IMR-90 (cell line): ENCODE measurements at regions not wholly inside any gene's neighbourhood (a gene's known extent, or its start where the extent isn't known, plus 50 kb on each side); places are given as distances from the start of the nearest gene placed in this dataset.

Experiments used
- ATAC-seq: fragments of 200-7000 bp; cut with Tn5 transposase; 2 replicates; pipeline ENCODE4 v1.9.1; 2020; ENCODE audit warnings: low read depth, mild to moderate bottlenecking, moderate library complexity
- BruUV-seq: library from RNA; stranded (reverse); fragments of 400-500 nt; replicated peaks from 2 replicates; lab custom pipeline; 2021; lab: Mats Ljungman, UMichigan
- CTCF ChIA-PET: fragments of 300-600 bp; formaldehyde crosslinking; extraction: SDS; loops from one replicate; lab custom pipeline; 2021; ENCODE audit warnings: antibody characterized with exemption; lab: Yijun Ruan, JAX
- POLR2A ChIA-PET: fragments of 300-600 bp; sonication (Branson Sonifier 250); formaldehyde crosslinking; loops from one replicate; lab custom pipeline; 2022; ENCODE audit warnings: antibody characterized with exemption; ENCODE audit not compliant: unreplicated experiment; lab: Charles Lee
- DNase-seq: peaks from one replicate; pipeline ENCODE4 v3.0.0; 2013
- H2AFZ ChIP-seq: replicated peaks from 2 replicates; pipeline ENCODE3; 2013; ENCODE audit warnings: low read length, mild to moderate bottlenecking; ENCODE audit not compliant: poor library complexity
- H2AK5ac ChIP-seq: 2 replicates; pipeline ENCODE4 v1.6.1; 2013; ENCODE audit warnings: low read depth, low read length, inconsistent platforms
- H2AK9ac ChIP-seq: replicated peaks from 2 replicates; pipeline ENCODE3; 2013; ENCODE audit warnings: mild to moderate bottlenecking, low read depth, low read length, moderate library complexity; ENCODE audit not compliant: poor library complexity
- H2BK120ac ChIP-seq: 2 replicates; pipeline ENCODE4 v1.6.1; 2013; ENCODE audit warnings: low read depth, low read length, inconsistent platforms
- H2BK15ac ChIP-seq: 3 replicates; pipeline ENCODE4 v1.6.1; 2013; ENCODE audit warnings: low read depth, low read length, inconsistent platforms
- H2BK20ac ChIP-seq: 2 replicates; pipeline ENCODE4 v1.6.1; 2013; ENCODE audit warnings: low read depth, mild to moderate bottlenecking, inconsistent platforms, low read length, moderate library complexity
- H2BK5ac ChIP-seq: 2 replicates; pipeline ENCODE4 v1.6.1; 2013; ENCODE audit warnings: mild to moderate bottlenecking, low read depth, low read length, inconsistent platforms; ENCODE audit not compliant: poor library complexity, severe bottlenecking
- H3K14ac ChIP-seq: replicated peaks from 2 replicates; pipeline ENCODE4 v1.6.1; 2013; ENCODE audit warnings: low read depth, low read length, inconsistent platforms
- H3K18ac ChIP-seq: 2 replicates; pipeline ENCODE4 v1.6.1; 2013; ENCODE audit warnings: low read depth, low read length, control low read depth
- H3K23ac ChIP-seq: 2 replicates; pipeline ENCODE4 v1.6.1; 2013; ENCODE audit warnings: low read depth, low read length, inconsistent platforms
- H3K27ac ChIP-seq: 2 replicates; pipeline ENCODE4 v1.5.1; 2013; ENCODE audit warnings: mild to moderate bottlenecking, control low read depth, low read length; ENCODE audit not compliant: insufficient read depth
- H3K27me3 ChIP-seq: 2 replicates; pipeline ENCODE4 v1.6.1; 2013; ENCODE audit warnings: low read length; ENCODE audit not compliant: control insufficient read depth, insufficient read depth
- H3K36me3 ChIP-seq: 2 replicates; pipeline ENCODE4 v1.6.1; 2013; ENCODE audit warnings: low read length, mixed read lengths; ENCODE audit not compliant: control insufficient read depth, insufficient read depth
- H3K4ac ChIP-seq: 2 replicates; pipeline ENCODE4 v1.6.1; 2013; ENCODE audit warnings: low read depth, low read length, inconsistent platforms
- H3K4me1 ChIP-seq: 2 replicates; pipeline ENCODE4 v1.6.1; 2013; ENCODE audit warnings: low read length, mixed read lengths; ENCODE audit not compliant: control insufficient read depth, insufficient read depth
- H3K4me2 ChIP-seq: 2 replicates; pipeline ENCODE4 v1.6.1; 2013; ENCODE audit warnings: low read depth, mild to moderate bottlenecking, control low read depth, low read length, moderate library complexity
- H3K4me3 ChIP-seq: 2 replicates; pipeline ENCODE4 v1.5.1; 2013; ENCODE audit warnings: low read depth, mild to moderate bottlenecking, control low read depth, low read length, moderate library complexity; ENCODE audit not compliant: insufficient read depth
- H3K56ac ChIP-seq: 2 replicates; pipeline ENCODE4 v1.6.1; 2013; ENCODE audit warnings: low read length, inconsistent platforms; ENCODE audit not compliant: insufficient read depth; ENCODE audit errors: extremely low read depth
- H3K79me1 ChIP-seq, 2 experiments: 2 replicates each; pipeline ENCODE4 v1.6.1; 2013; ENCODE audit warnings: low read length in 2 of 2, inconsistent platforms in 1 of 2, low read depth in 1 of 2
- H3K9ac ChIP-seq: 2 replicates; pipeline ENCODE4 v1.6.1; 2013; ENCODE audit warnings: low read depth, low read length, control low read depth
- H3K9me1 ChIP-seq: 2 replicates; pipeline ENCODE4 v1.6.1; 2013; ENCODE audit warnings: low read length, inconsistent platforms; ENCODE audit not compliant: insufficient read depth
- H3K9me3 ChIP-seq: 2 replicates; pipeline ENCODE4 v1.6.1; 2013; ENCODE audit warnings: low read length; ENCODE audit not compliant: control insufficient read depth, insufficient read depth
- H4K20me1 ChIP-seq: 2 replicates; pipeline ENCODE4 v1.6.1; 2013; ENCODE audit warnings: low read length, inconsistent platforms; ENCODE audit not compliant: insufficient read depth
- H4K5ac ChIP-seq: 2 replicates; pipeline ENCODE4 v1.6.1; 2013; ENCODE audit warnings: mild to moderate bottlenecking, low read depth, low read length, control low read depth
- H4K8ac ChIP-seq, 2 experiments: 2 replicates each; pipeline ENCODE4 v1.6.1; 2013; ENCODE audit warnings: low read depth in 2 of 2, low read length in 2 of 2, control low read depth in 1 of 2, inconsistent platforms in 1 of 2
- H4K91ac ChIP-seq: 2 replicates; pipeline ENCODE4 v1.6.1; 2013; ENCODE audit warnings: low read depth, low read length, inconsistent platforms; ENCODE audit not compliant: insufficient read depth
- BHLHE40 ChIP-seq: fragments of 150-350 bp; IDR thresholded peaks from 2 replicates; pipeline ENCODE4 v1.6.1; 2016; ENCODE audit warnings: mild to moderate bottlenecking, low read depth, low read length
- CHD1 ChIP-seq: IDR thresholded peaks from 2 replicates; pipeline ENCODE4 v1.6.1; 2012; ENCODE audit warnings: low read depth, low read length, improper control_type of control experiment
- FOS ChIP-seq: fragments of 150-350 bp; IDR thresholded peaks from 2 replicates; pipeline ENCODE4 v1.6.1; 2016; ENCODE audit warnings: low read depth, low read length
- MAFK ChIP-seq: IDR thresholded peaks from 2 replicates; pipeline ENCODE4 v1.6.1; 2012; ENCODE audit warnings: low read depth, low read length, improper control_type of control experiment
- NFE2L2 ChIP-seq: fragments of 150-350 bp; IDR thresholded peaks from 2 replicates; pipeline ENCODE4 v1.6.1; 2016; ENCODE audit warnings: low read depth, mild to moderate bottlenecking, low read length
- RAD21 ChIP-seq: IDR thresholded peaks from 2 replicates; pipeline ENCODE4 v1.6.1; 2012; ENCODE audit warnings: low read length, improper control_type of control experiment
- SMC3 ChIP-seq: fragments of 150-350 bp; IDR thresholded peaks from 2 replicates; pipeline ENCODE4 v1.6.1; 2016; ENCODE audit warnings: low read depth, mild to moderate bottlenecking, antibody characterized with exemption, low read length, moderate library complexity
- WGBS, 2 experiments: methylation state at CpG; one replicate each; pipeline versions ENCODE4 v1.1.5 to v1.1.7; 2013; ENCODE audit warnings: missing lambda C conversion rate in 2 of 2; ENCODE audit not compliant: insufficient read length in 1 of 2; ENCODE audit errors: extremely low coverage in 2 of 2; 5-methylcytosine and 5-hydroxymethylcytosine counted together
- dilution Hi-C: fragments of 300-500 bp; cut with HindIII; formaldehyde crosslinking; loops from one replicate; pipeline ENCODE4 v1.14.3; 2018; ENCODE audit warnings: low sequenced_read_pairs; ENCODE audit not compliant: unreplicated experiment
- in situ Hi-C: fragments of 300-500 bp; cut with MboI; formaldehyde crosslinking; loops from 3 replicates; pipeline ENCODE4 v1.14.3; 2019; ENCODE audit warnings: low sequenced_read_pairs, inconsistent platforms, mixed read lengths
- intact Hi-C: fragments of 100-400 bp; cut with micrococcal nuclease; formaldehyde crosslinking; loops from 2 replicates; pipeline ENCODE4 v1.10.0; 2022
- TF ChIP-seq, protein P1 (sequence below): conservative IDR thresholded peaks from 2 replicates; pipeline ENCODE4 v1.5.1; 2012; ENCODE audit warnings: mild to moderate bottlenecking, low read depth, low read length, improper control_type of control experiment

DNA sequence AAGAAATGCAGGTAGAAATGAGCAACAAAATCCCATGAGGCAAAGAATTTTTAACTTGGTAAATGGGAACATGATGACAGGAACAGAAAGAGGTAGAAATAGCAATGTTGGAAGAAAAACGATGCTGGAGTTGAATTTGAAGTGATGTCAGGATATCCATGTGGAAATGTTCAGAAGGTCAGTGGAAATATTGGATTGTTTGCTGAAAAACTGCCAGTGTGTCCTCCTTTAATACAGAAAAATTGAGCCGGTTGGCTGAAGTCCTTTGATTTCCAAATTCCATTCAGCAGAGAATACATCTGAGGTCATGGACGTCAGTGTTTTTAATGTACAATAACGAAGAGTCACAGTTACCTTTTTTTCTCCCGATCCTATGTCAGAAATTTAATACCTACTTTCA lies 110.0 kb upstream of the DMAC1 start:
- H2BK120ac ChIP-seq = no peak overlapping the region
- no peak overlapping the region for H2AK5ac ChIP-seq
- no peak overlapping the region for H3K27ac ChIP-seq
- no peak for TF ChIP-seq RAD21
- no peak for TF ChIP-seq CHD1
- TF ChIP-seq, protein P1, sequence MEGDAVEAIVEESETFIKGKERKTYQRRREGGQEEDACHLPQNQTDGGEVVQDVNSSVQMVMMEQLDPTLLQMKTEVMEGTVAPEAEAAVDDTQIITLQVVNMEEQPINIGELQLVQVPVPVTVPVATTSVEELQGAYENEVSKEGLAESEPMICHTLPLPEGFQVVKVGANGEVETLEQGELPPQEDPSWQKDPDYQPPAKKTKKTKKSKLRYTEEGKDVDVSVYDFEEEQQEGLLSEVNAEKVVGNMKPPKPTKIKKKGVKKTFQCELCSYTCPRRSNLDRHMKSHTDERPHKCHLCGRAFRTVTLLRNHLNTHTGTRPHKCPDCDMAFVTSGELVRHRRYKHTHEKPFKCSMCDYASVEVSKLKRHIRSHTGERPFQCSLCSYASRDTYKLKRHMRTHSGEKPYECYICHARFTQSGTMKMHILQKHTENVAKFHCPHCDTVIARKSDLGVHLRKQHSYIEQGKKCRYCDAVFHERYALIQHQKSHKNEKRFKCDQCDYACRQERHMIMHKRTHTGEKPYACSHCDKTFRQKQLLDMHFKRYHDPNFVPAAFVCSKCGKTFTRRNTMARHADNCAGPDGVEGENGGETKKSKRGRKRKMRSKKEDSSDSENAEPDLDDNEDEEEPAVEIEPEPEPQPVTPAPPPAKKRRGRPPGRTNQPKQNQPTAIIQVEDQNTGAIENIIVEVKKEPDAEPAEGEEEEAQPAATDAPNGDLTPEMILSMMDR = no peak
- no peak for TF ChIP-seq SMC3
- no peak for TF ChIP-seq MAFK
- TF ChIP-seq NFE2L2 = no peak
- no peak for TF ChIP-seq BHLHE40
- TF ChIP-seq FOS = no peak
- H4K8ac ChIP-seq = no peak overlapping the region
- in situ Hi-C loops = no loop called here
- no peak overlapping the region for H3K18ac ChIP-seq
- peaks cover under 1% of the 10 kb centered on the region; the same call in 1 of the 2 replicates for H3K9me3 ChIP-seq
- no peaks in the 10 kb centered on the region for H3K27me3 ChIP-seq
- H3K14ac ChIP-seq = no peak overlapping the region
- H2BK15ac ChIP-seq = no peak overlapping the region
- H3K4me1 ChIP-seq = no peaks in the 10 kb centered on the region
- no peaks in the 10 kb centered on the region for H3K9me1 ChIP-seq
- H3K4ac ChIP-seq = no peak overlapping the region
- H4K20me1 ChIP-seq = no peaks in the 10 kb centered on the region
- no peaks in the 10 kb centered on the region for H3K36me3 ChIP-seq
- no peak overlapping the region for H2AFZ ChIP-seq
- H3K4me3 ChIP-seq = no peak overlapping the region
- CTCF ChIA-PET = no interaction called here
- POLR2A ChIA-PET = no interaction called here
- DNase-seq (no peak), ATAC-seq (no peak)
- no peak overlapping the region for H2BK20ac ChIP-seq
- no peak overlapping the region for H3K4me2 ChIP-seq
- intact Hi-C loops = no loop called here
- no peak overlapping the region for H3K56ac ChIP-seq
- H4K91ac ChIP-seq = no peak overlapping the region
- dilution Hi-C loops = no loop called here
- no peak overlapping the region for H3K9ac ChIP-seq
- H3K79me1 ChIP-seq = no peaks in the 10 kb centered on the region
- no TSS peak for BruUV-seq
- H2AK9ac ChIP-seq = no peak overlapping the region
- no peak overlapping the region for H3K23ac ChIP-seq
- no peak overlapping the region for H4K5ac ChIP-seq
- 38% methylated on average over 1 of the region's 5 CpGs; no CpG with 5 or more reads in 1 of the 2 experiments for WGBS, 2 experiments
- H2BK5ac ChIP-seq = no peak overlapping the region
